B cell (primary cell): ENCODE measurements at regions not wholly inside any gene's neighbourhood (a gene's known extent, or its start where the extent isn't known, plus 50 kb on each side); places are given as distances from the start of the nearest gene placed in this dataset.

ENCODE experiments used
- ATAC-seq: fragments of 200-7000 bp; cut with Tn5 transposase; one replicate; pipeline ENCODE4 v1.10.0; 2021; ENCODE audit warnings: low read depth, mild to moderate bottlenecking, moderate number of reproducible peaks, moderate library complexity
- CTCF ChIA-PET: fragments of 350-600 bp; sonication (Branson Sonifier 250); formaldehyde crosslinking; loops from one replicate; lab custom pipeline; 2021; ENCODE audit warnings: antibody characterized with exemption, inconsistent platforms; lab: Charles Lee
- POLR2A ChIA-PET: fragments of 350-600 bp; sonication (Branson Sonifier 250); formaldehyde crosslinking; loops from one replicate; lab custom pipeline; 2021; ENCODE audit warnings: antibody characterized with exemption; lab: Charles Lee
- DNase-seq: peaks from one replicate; pipeline ENCODE4 v3.0.0; 2013
- H2AFZ ChIP-seq: 2 replicates; pipeline ENCODE4 v1.6.1; 2012; ENCODE audit warnings: mild to moderate bottlenecking, low read depth, low read length; ENCODE audit not compliant: insufficient read depth, poor library complexity, severe bottlenecking
- H3K27ac ChIP-seq, 2 donors: 1 replicate in 1 of 2; 2 replicates in 1 of 2; pipeline ENCODE4 v1.5.1; 2012 to 2013; ENCODE audit warnings: low read length in 2 of 2, mild to moderate bottlenecking in 2 of 2, moderate library complexity in 1 of 2
- H3K27me3 ChIP-seq, 4 experiments: fragments of 200-600 bp in 1 of 4; sonication (generic) in 1 of 4; replicated peaks in 1 of 4; 1 replicate in 2 of 4; 2 replicates in 2 of 4; pipeline versions ENCODE4 v1.6.1 to v1.7.0; 2013 to 2016; ENCODE audit warnings: low read length in 3 of 4, mild to moderate bottlenecking in 2 of 4, mixed read lengths in 1 of 4, moderate library complexity in 1 of 4; ENCODE audit not compliant: insufficient read depth in 4 of 4, control insufficient read depth in 3 of 4; ENCODE audit errors: control extremely low read depth in 1 of 4
- H3K36me3 ChIP-seq, 2 experiments: replicated peaks in 1 of 2; 1 replicate in 1 of 2; 2 replicates in 1 of 2; pipeline versions ENCODE4 v1.6.1 to v1.7.1; 2013; ENCODE audit warnings: low read length in 1 of 2; ENCODE audit not compliant: insufficient read depth in 2 of 2, control insufficient read depth in 1 of 2; ENCODE audit errors: control extremely low read depth in 1 of 2, extremely low read depth in 1 of 2
- H3K4me1 ChIP-seq, 2 donors: fragments of 200-600 bp in 1 of 2; sonication (generic) in 1 of 2; 1 replicate in 1 of 2; 2 replicates in 1 of 2; pipeline versions ENCODE4 v1.5.1 to v1.6.1; 2013 to 2017; ENCODE audit warnings: low read length in 2 of 2; ENCODE audit not compliant: control insufficient read depth in 2 of 2, insufficient read depth in 2 of 2
- H3K4me2 ChIP-seq: replicated peaks from 2 replicates; pipeline ENCODE3; 2012; ENCODE audit warnings: mild to moderate bottlenecking, low read depth, low read length; ENCODE audit not compliant: poor library complexity, severe bottlenecking
- H3K4me3 ChIP-seq, 5 experiments: fragments of 200-600 bp in 1 of 5; sonication (generic) in 1 of 5; 1 replicate in 3 of 5; 2 replicates in 2 of 5; pipeline versions ENCODE4 v1.5.1 to v1.7.0; 2011 to 2016; ENCODE audit warnings: low read length in 4 of 5, mild to moderate bottlenecking in 4 of 5, low read depth in 2 of 5, control low read depth in 1 of 5, moderate library complexity in 1 of 5; ENCODE audit not compliant: insufficient read depth in 1 of 5; ENCODE audit errors: control extremely low read depth in 1 of 5, extremely low read depth in 1 of 5
- H3K79me2 ChIP-seq: fragments of 200-600 bp; sonication (generic); one replicate; pipeline ENCODE4 v1.6.0; 2016; ENCODE audit warnings: low read length; ENCODE audit not compliant: control insufficient read depth, insufficient read depth
- H3K9ac ChIP-seq: fragments of 200-600 bp; sonication (generic); 2 replicates; pipeline ENCODE4 v1.6.1; 2017; ENCODE audit warnings: mild to moderate bottlenecking, low read length, moderate library complexity
- H3K9me3 ChIP-seq, 3 donors: one replicate each; pipeline versions ENCODE4 v1.6.1 to v1.7.1; 2013; ENCODE audit warnings: low read length in 2 of 3; ENCODE audit not compliant: control insufficient read depth in 2 of 3, insufficient read depth in 1 of 3; ENCODE audit errors: control extremely low read depth in 1 of 3
- H4K20me1 ChIP-seq: 2 replicates; pipeline ENCODE4 v1.6.0; 2012; ENCODE audit warnings: mild to moderate bottlenecking, low read length; ENCODE audit not compliant: insufficient read depth, control insufficient read depth, poor library complexity, severe bottlenecking
- H3K27ac Mint-ChIP-seq: one replicate; pipeline ENCODE4 v1.8.0; 2021; ENCODE audit warnings: mixed read lengths
- H3K27me3 Mint-ChIP-seq: one replicate; pipeline ENCODE4 v1.8.0; 2021; ENCODE audit warnings: mixed read lengths
- H3K4me1 Mint-ChIP-seq: one replicate; pipeline ENCODE4 v1.8.0; 2021; ENCODE audit warnings: mixed read lengths
- H3K4me3 Mint-ChIP-seq: one replicate; pipeline ENCODE4 v1.8.0; 2021; ENCODE audit warnings: mixed read lengths
- H3K9me3 Mint-ChIP-seq: one replicate; pipeline ENCODE4 v1.8.0; 2022; ENCODE audit warnings: mixed read lengths; ENCODE audit not compliant: insufficient read depth
- EZH2 ChIP-seq: IDR thresholded peaks from 2 replicates; pipeline ENCODE4 v1.6.1; 2012; ENCODE audit warnings: borderline replicate concordance, low read depth, mild to moderate bottlenecking, moderate library complexity, low read length; ENCODE audit not compliant: insufficient read depth, poor library complexity, severe bottlenecking
- WGBS: methylation state at CpG from one replicate; pipeline ENCODE4 v1.1.5; 2013; ENCODE audit warnings: missing lambda C conversion rate; ENCODE audit not compliant: insufficient coverage; 5-methylcytosine and 5-hydroxymethylcytosine counted together
- intact Hi-C: fragments of 100-400 bp; cut with micrococcal nuclease; formaldehyde crosslinking; loops from one replicate; pipeline ENCODE4 v1.10.0; 2022
- TF ChIP-seq, protein P1 (sequence below): fragments of 200-600 bp; IDR thresholded peaks from one replicate; pipeline ENCODE4 v1.8.0; 2022; ENCODE audit warnings: antibody characterized with exemption, mild to moderate bottlenecking

DNA sequence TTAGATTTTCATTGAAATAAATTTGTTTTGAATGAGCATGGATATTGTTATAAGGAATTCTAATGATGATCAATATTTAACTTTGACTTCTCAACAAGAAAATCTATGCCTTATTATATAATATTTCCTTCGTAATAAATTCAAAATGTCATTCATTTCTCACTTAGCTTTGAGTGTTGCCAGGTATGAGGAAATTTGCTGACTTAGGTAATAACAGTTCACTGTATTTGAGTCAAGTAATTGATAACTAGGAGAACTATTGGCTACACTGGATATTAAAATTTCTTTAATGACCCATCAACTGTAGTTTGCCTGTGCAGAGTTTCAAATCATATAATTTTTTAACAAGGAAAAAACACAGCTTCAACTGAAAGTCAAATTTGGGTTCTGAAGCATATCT lies 746.6 kb downstream of the SLITRK5 start:
- Histone ChIP-seq H3K9ac (no peak overlapping the region), H3K79me2 (no peaks in the 10 kb centered on the region), H3K27ac (no peak overlapping the region), H3K36me3 (no peaks in the 10 kb centered on the region), H3K4me3 (no peak overlapping the region), H4K20me1 (no peaks in the 10 kb centered on the region), H3K27me3 (no peaks in the 10 kb centered on the region), H2AFZ (no peak overlapping the region), H3K4me2 (no peak overlapping the region), H3K9me3 (peaks cover 0 to under 1% (median 0%) of the 10 kb centered on the region in 3 donors), H3K4me1 (no peaks in the 10 kb centered on the region)
- H3K27ac Mint-ChIP-seq: no peak overlapping the region
- no peak for ATAC-seq
- CTCF ChIA-PET: no interaction called here
- H3K4me3 Mint-ChIP-seq: no peak overlapping the region
- H3K4me1 Mint-ChIP-seq: no peaks in the 10 kb centered on the region
- peaks cover 4% of the 10 kb centered on the region for H3K9me3 Mint-ChIP-seq
- no peak for DNase-seq
- intact Hi-C loops: no loop called here
- no peak for TF ChIP-seq EZH2
- TF ChIP-seq, protein P1, sequence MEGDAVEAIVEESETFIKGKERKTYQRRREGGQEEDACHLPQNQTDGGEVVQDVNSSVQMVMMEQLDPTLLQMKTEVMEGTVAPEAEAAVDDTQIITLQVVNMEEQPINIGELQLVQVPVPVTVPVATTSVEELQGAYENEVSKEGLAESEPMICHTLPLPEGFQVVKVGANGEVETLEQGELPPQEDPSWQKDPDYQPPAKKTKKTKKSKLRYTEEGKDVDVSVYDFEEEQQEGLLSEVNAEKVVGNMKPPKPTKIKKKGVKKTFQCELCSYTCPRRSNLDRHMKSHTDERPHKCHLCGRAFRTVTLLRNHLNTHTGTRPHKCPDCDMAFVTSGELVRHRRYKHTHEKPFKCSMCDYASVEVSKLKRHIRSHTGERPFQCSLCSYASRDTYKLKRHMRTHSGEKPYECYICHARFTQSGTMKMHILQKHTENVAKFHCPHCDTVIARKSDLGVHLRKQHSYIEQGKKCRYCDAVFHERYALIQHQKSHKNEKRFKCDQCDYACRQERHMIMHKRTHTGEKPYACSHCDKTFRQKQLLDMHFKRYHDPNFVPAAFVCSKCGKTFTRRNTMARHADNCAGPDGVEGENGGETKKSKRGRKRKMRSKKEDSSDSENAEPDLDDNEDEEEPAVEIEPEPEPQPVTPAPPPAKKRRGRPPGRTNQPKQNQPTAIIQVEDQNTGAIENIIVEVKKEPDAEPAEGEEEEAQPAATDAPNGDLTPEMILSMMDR: no peak
- no peaks in the 10 kb centered on the region for H3K27me3 Mint-ChIP-seq
- WGBS: no CpG with 5 or more reads among the region's 1 CpG
- POLR2A ChIA-PET: no interaction called here

DNA sequence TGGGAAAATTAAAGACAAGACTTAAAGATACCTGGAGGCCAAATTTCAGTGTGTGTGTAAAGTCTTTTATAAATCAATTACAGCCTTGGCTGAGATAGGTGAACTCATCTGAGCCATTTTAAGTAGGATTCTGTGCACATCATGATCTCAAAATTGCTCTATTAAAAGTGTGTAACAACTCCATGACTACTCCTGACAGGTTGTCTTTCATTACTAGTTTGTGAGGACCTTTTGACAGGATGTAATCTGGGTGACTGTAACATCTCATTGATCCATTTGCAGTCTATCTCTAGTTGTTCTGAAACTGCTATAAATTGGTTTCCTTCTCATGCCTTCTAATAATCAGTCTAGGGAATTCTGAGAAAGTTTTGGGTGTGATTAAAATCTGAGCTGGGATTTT lies 753.3 kb downstream of the SLITRK5 start:
- CTCF ChIA-PET: no interaction called here
- H3K9ac ChIP-seq: no peak overlapping the region
- no peak for ATAC-seq
- no peaks in the 10 kb centered on the region for H3K79me2 ChIP-seq
- Mint-ChIP-seq H3K4me3 (no peak overlapping the region), H3K27me3 (no peaks in the 10 kb centered on the region), H3K4me1 (no peaks in the 10 kb centered on the region), H3K27ac (no peak overlapping the region), H3K9me3 (peaks cover 3% of the 10 kb centered on the region)
- H3K27ac ChIP-seq: no peak overlapping the region
- H3K27me3 ChIP-seq: no peaks in the 10 kb centered on the region
- POLR2A ChIA-PET: no interaction called here
- H3K4me1 ChIP-seq: no peaks in the 10 kb centered on the region
- DNase-seq: no peak
- no peaks in the 10 kb centered on the region for H4K20me1 ChIP-seq
- no peak overlapping the region for H3K4me3 ChIP-seq
- intact Hi-C loops: no loop called here
- no peaks in the 10 kb centered on the region for H3K36me3 ChIP-seq
- H3K9me3 ChIP-seq: peaks cover 0 to 8% (median 2%) of the 10 kb centered on the region in 3 donors
- H2AFZ ChIP-seq: no peak overlapping the region
- no peak for TF ChIP-seq EZH2
- TF ChIP-seq, protein P1: no peak
- no peak overlapping the region for H3K4me2 ChIP-seq
